Endothelial cell of umbilical vein (primary cell): ENCODE measurements at regions not wholly inside any gene's neighbourhood (a gene's known extent, or its start where the extent isn't known, plus 50 kb on each side); places are given as distances from the start of the nearest gene placed in this dataset.

ENCODE experiments used
- EZH2 ChIP-seq: IDR thresholded peaks from 2 replicates; pipeline ENCODE4 v1.6.1; 2012; ENCODE audit warnings: borderline replicate concordance, low read depth, mild to moderate bottlenecking, moderate library complexity, low read length, inconsistent platforms; ENCODE audit not compliant: severe bottlenecking
- JUN ChIP-seq: IDR thresholded peaks from 2 replicates; pipeline ENCODE4 v1.6.1; 2011; ENCODE audit warnings: borderline replicate concordance, low read depth; ENCODE audit not compliant: insufficient read length, insufficient read depth
- MYC ChIP-seq: IDR thresholded peaks from one replicate; pipeline ENCODE4 v1.6.1; 2011; ENCODE audit warnings: mild to moderate bottlenecking, low read depth, low read length
- POLR2A ChIP-seq: IDR thresholded peaks from 2 replicates; pipeline ENCODE4 v1.6.1; 2012; ENCODE audit warnings: low read depth, mild to moderate bottlenecking, control low read depth, low read length
- POLR2AphosphoS5 ChIP-seq: IDR thresholded peaks from 2 replicates; pipeline ENCODE4 v1.6.1; 2012; ENCODE audit warnings: low read depth, mild to moderate bottlenecking, control low read depth, low read length, moderate library complexity; ENCODE audit not compliant: insufficient read depth
- TF ChIP-seq, protein P1 (sequence below), 2 donors: IDR thresholded peaks; 1 replicate in 1 of 2; 2 replicates in 1 of 2; pipeline ENCODE4 v1.5.1; 2011; ENCODE audit warnings: low read length in 2 of 2, mild to moderate bottlenecking in 2 of 2, moderate library complexity in 2 of 2, control low read depth in 1 of 2, inconsistent platforms in 1 of 2, low read depth in 1 of 2; ENCODE audit not compliant: insufficient read depth in 1 of 2; ENCODE audit errors: extremely low read depth in 1 of 2

DNA sequence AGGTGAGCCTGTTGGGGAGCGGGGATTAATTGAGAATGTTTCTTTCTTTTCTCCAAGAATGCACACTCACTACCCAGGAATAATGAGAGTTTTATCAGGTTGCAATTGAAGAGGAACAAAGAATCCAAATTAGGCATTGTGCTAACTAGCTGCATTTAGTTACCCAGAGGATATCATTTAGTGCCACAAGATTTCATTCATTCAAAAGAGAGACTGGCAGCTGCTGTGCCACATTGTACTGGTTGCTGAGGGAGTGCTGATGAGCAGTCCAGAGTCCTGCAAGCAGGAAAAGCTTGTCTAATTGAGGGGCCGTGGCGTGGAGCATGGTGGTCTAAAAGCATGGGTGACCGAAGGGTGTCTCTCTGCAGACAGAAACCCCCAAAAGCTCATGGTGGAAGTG, 97.6 kb downstream of the CTAGE1 start:
- TF ChIP-seq, protein P1, sequence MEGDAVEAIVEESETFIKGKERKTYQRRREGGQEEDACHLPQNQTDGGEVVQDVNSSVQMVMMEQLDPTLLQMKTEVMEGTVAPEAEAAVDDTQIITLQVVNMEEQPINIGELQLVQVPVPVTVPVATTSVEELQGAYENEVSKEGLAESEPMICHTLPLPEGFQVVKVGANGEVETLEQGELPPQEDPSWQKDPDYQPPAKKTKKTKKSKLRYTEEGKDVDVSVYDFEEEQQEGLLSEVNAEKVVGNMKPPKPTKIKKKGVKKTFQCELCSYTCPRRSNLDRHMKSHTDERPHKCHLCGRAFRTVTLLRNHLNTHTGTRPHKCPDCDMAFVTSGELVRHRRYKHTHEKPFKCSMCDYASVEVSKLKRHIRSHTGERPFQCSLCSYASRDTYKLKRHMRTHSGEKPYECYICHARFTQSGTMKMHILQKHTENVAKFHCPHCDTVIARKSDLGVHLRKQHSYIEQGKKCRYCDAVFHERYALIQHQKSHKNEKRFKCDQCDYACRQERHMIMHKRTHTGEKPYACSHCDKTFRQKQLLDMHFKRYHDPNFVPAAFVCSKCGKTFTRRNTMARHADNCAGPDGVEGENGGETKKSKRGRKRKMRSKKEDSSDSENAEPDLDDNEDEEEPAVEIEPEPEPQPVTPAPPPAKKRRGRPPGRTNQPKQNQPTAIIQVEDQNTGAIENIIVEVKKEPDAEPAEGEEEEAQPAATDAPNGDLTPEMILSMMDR (IDR thresholded peaks at IDR 0.05; ENCODE audit: extremely low read depth in 1 of 2, insufficient read depth in 1 of 2, low read depth in 1 of 2, low read length in 2 of 2): no peak
- TF ChIP-seq POLR2AphosphoS5 (no peak), MYC (no peak), JUN (no peak), POLR2A (no peak), EZH2 (no peak)
